Erythroblast (primary cell): ENCODE measurements at regions not wholly inside any gene's neighbourhood (a gene's known extent, or its start where the extent isn't known, plus 50 kb on each side); places are given as distances from the start of the nearest gene placed in this dataset.

Source experiments
- GATA1 ChIP-seq: IDR thresholded peaks from 2 replicates; pipeline ENCODE4 v1.6.1; 2011; ENCODE audit warnings: low read depth, mild to moderate bottlenecking, control low read depth, low read length, moderate library complexity
- POLR2A ChIP-seq: IDR thresholded peaks from 2 replicates; pipeline ENCODE4 v1.6.1; 2011; ENCODE audit warnings: mild to moderate bottlenecking, low read length

DNA sequence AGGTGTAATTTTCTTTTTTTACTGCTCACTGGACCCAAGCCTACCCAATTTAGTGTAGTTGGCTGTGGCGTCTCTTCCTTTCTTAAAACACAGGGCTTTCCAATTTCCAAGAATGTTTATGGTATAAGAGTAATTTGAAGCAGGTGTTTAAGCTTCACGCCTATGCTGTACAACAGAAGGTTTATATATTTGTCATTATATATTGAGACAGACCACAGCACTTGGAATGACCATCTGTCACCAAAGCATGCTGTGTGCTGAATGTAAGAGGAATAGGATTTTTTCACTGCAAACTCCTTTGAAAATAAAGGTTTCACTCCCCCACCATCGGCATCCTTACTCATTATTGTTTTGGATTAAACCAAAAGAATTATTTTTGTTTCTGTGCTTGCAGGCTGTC is 325.7 kb downstream of the OTOL1 start:
- TF ChIP-seq POLR2A = no peak
- no peak for TF ChIP-seq GATA1
